Posterior cingulate gyrus (tissue), 11 donors: ENCODE measurements at regions not wholly inside any gene's neighbourhood (a gene's known extent, or its start where the extent isn't known, plus 50 kb on each side); places are given as distances from the start of the nearest gene placed in this dataset.
A peak's percentile ranks its signal among the peaks of the same experiment; 100 is the strongest.
"Not testable (repeated sequence)": the region's sequence is repeated elsewhere in the genome, so short reads cannot be mapped to it uniquely, and the experiment has no call there.

Experiments used
- DNase-seq, 10 donors: peaks; one replicate each; pipeline versions ENCODE4 v3.0.0 to v3.0.0-alpha.2; 2020 to 2021; ENCODE audit warnings: mixed read lengths in 3 of 10
- intact Hi-C: fragments of 100-400 bp; cut with DNase I; formaldehyde crosslinking; loops from one replicate; pipeline ENCODE4 v1.15.1; 2023

- no peak for DNase-seq
- intact Hi-C loops = no loop called here
Observed at GRCh38 chr14:42504433-42504832, 897.8 kb downstream of the LRFN5 start.

GRCh38 chr14:42499137-42499536, 892.5 kb downstream of the LRFN5 start:
- intact Hi-C loops = no loop called here
- DNase-seq = no peak

GRCh38 chr14:42490536-42490935, 883.9 kb downstream of the LRFN5 start:
- DNase-seq = no peak
- intact Hi-C loops = no loop called here

- intact Hi-C loops = no loop called here
- DNase-seq = no peak
Observed at GRCh38 chr14:42488965-42489364, 882.3 kb downstream of the LRFN5 start.

GRCh38 chr14:42482345-42482971, 875.8 kb downstream of the LRFN5 start:
- intact Hi-C loops = not testable (repeated sequence)

GRCh38 chr14:42481714-42482113, 875.0 kb downstream of the LRFN5 start:
- DNase-seq, intact Hi-C loops: not testable (repeated sequence)

More at GRCh38 chr14:42482345-42482971, 875.8 kb downstream of the LRFN5 start:
- peak in 2 of 10 donors; percentile 71 to 75 for DNase-seq

GRCh38 chr14:42480255-42480654, 873.6 kb downstream of the LRFN5 start:
- intact Hi-C loops = no loop called here
- DNase-seq = no peak

GRCh38 chr14:42475289-42475688, 868.6 kb downstream of the LRFN5 start:
- no peak for DNase-seq
- intact Hi-C loops = no loop called here

GRCh38 chr14:42470427-42470719, 863.7 kb downstream of the LRFN5 start:
- no peak for DNase-seq
- intact Hi-C loops = no loop called here

GRCh38 chr14:42469637-42470426, 863.2 kb downstream of the LRFN5 start:
- no peak for DNase-seq
- intact Hi-C loops = no loop called here

GRCh38 chr14:42460673-42461072, 854.0 kb downstream of the LRFN5 start:
- intact Hi-C loops = no loop called here
- DNase-seq = no peak

- DNase-seq = no peak
- intact Hi-C loops = no loop called here
Observed at GRCh38 chr14:42459171-42459685, 852.6 kb downstream of the LRFN5 start.

GRCh38 chr14:42441615-42442014, 834.9 kb downstream of the LRFN5 start:
- DNase-seq = no peak
- intact Hi-C loops = no loop called here

- DNase-seq = no peak
- intact Hi-C loops = no loop called here
Observed at GRCh38 chr14:42437809-42438208, 831.1 kb downstream of the LRFN5 start.

GRCh38 chr14:42429401-42429800, 822.7 kb downstream of the LRFN5 start:
- intact Hi-C loops = no loop called here
- DNase-seq = no peak

- intact Hi-C loops = no loop called here
- no peak for DNase-seq
Observed at GRCh38 chr14:42428996-42429395, 822.3 kb downstream of the LRFN5 start.

GRCh38 chr14:42424501-42424900, 817.8 kb downstream of the LRFN5 start:
- no peak for DNase-seq
- intact Hi-C loops = no loop called here

GRCh38 chr14:42421377-42422078, 814.9 kb downstream of the LRFN5 start:
- no peak for DNase-seq
- intact Hi-C loops = no loop called here

- intact Hi-C loops = no loop called here
- DNase-seq = no peak
Observed at GRCh38 chr14:42420071-42420470, 813.4 kb downstream of the LRFN5 start.

GRCh38 chr14:42407153-42407552, 800.5 kb downstream of the LRFN5 start:
- no peak for DNase-seq
- intact Hi-C loops = no loop called here

- no peak for DNase-seq
- intact Hi-C loops = no loop called here
Observed at GRCh38 chr14:42391146-42391834, 784.6 kb downstream of the LRFN5 start.
